ENCODE measurements at regions not wholly inside any gene's neighbourhood (a gene's known extent, or its start where the extent isn't known, plus 50 kb on each side); places are given as distances from the start of the nearest gene placed in this dataset.

DNA sequence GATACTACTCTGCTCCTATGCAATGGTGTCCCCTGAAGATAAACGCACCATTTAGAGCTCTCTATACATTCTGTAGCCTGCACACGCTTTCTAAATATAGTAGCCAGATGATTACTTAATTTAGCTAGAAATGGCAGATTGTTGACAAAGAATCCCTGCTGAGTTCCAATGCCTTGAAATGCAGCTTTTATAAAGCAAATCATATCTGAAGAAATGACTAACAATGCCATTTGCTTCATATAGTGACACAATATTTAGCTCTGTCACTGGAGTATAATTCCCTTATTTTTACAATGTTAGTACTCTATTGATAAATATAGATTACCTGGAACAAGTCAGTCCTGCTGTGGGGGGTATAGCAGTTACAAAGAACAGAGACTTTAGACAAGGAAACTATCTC is 166.2 kb downstream of the CDCA7 start:
- TF ChIP-seq, protein P1, sequence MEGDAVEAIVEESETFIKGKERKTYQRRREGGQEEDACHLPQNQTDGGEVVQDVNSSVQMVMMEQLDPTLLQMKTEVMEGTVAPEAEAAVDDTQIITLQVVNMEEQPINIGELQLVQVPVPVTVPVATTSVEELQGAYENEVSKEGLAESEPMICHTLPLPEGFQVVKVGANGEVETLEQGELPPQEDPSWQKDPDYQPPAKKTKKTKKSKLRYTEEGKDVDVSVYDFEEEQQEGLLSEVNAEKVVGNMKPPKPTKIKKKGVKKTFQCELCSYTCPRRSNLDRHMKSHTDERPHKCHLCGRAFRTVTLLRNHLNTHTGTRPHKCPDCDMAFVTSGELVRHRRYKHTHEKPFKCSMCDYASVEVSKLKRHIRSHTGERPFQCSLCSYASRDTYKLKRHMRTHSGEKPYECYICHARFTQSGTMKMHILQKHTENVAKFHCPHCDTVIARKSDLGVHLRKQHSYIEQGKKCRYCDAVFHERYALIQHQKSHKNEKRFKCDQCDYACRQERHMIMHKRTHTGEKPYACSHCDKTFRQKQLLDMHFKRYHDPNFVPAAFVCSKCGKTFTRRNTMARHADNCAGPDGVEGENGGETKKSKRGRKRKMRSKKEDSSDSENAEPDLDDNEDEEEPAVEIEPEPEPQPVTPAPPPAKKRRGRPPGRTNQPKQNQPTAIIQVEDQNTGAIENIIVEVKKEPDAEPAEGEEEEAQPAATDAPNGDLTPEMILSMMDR (IDR thresholded peaks at IDR 0.05) = no peak
- TF ChIP-seq ZFX (IDR thresholded peaks at IDR 0.05; ENCODE audit: borderline replicate concordance) = no peak
